Bronchial epithelial cell (primary cell): ENCODE measurements at regions not wholly inside any gene's neighbourhood (a gene's known extent, or its start where the extent isn't known, plus 50 kb on each side); places are given as distances from the start of the nearest gene placed in this dataset.

Source experiments
- DNase-seq: peaks from one replicate; pipeline ENCODE4 v3.0.0-alpha.2; 2010; ENCODE audit warnings: low read depth
- FAIRE-seq: peaks from 2 replicates; lab custom pipeline; 2011; peaks lifted over from hg19 to GRCh38; lab: Jason Lieb, UNC
- H3K27me3 ChIP-seq: 2 replicates; pipeline ENCODE4 v1.5.1; 2011; ENCODE audit warnings: low read length; ENCODE audit not compliant: control insufficient read depth, insufficient read depth
- H3K36me3 ChIP-seq: 2 replicates; pipeline ENCODE4 v1.5.1; 2011; ENCODE audit warnings: low read length; ENCODE audit not compliant: control insufficient read depth, insufficient read depth
- H3K4me3 ChIP-seq: 2 replicates; pipeline ENCODE4 v1.5.1; 2011; ENCODE audit warnings: mild to moderate bottlenecking, low read depth, low read length, control low read depth
- CTCF ChIP-seq: IDR thresholded peaks from 2 replicates; pipeline ENCODE4 v1.5.1; 2011; ENCODE audit warnings: mild to moderate bottlenecking, moderate library complexity, low read length, control low read depth, inconsistent platforms; ENCODE audit not compliant: insufficient read depth, severe bottlenecking

GRCh38 chr2:239905884-239906654 is 119.1 kb downstream of the NDUFA10 start:
- no peaks in the 10 kb centered on the region for H3K27me3 ChIP-seq
- no peak for TF ChIP-seq CTCF
- H3K36me3 ChIP-seq, result no peaks in the 10 kb centered on the region
- no peak for FAIRE-seq
- DNase-seq, result no peak
- H3K4me3 ChIP-seq, result no peak overlapping the region

DNA sequence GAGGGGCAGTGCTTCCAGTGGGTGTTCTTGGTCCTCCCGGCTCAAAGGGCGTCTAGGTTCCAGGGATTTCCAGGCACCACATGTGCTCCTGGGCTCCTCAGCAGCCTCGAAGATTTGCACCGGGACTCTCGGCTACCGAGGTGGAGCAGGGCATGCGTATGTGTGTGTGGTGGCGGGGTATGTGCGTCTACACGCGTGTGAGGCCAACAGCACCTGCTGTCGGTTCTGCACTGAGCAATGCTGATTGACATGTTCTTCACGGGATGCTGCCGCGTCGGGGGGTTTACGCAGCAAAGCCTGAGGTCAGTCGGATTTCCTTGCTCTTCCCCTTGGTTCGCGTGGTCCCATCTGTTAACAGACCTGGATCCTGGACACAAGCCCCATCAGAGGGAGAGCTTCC is 119.8 kb downstream of the NDUFA10 start:
- no peak overlapping the region for H3K4me3 ChIP-seq
- DNase-seq, result no peak
- no peak for TF ChIP-seq CTCF
- no peak for FAIRE-seq
- H3K36me3 ChIP-seq, result no peaks in the 10 kb centered on the region
- no peaks in the 10 kb centered on the region for H3K27me3 ChIP-seq

GRCh38 chr2:239904496-239904895 is 120.6 kb downstream of the NDUFA10 start:
- DNase-seq, result no peak
- no peak for TF ChIP-seq CTCF
- no peak for FAIRE-seq
- Histone ChIP-seq H3K36me3 (no peaks in the 10 kb centered on the region), H3K4me3 (no peak overlapping the region), H3K27me3 (no peaks in the 10 kb centered on the region)

DNA sequence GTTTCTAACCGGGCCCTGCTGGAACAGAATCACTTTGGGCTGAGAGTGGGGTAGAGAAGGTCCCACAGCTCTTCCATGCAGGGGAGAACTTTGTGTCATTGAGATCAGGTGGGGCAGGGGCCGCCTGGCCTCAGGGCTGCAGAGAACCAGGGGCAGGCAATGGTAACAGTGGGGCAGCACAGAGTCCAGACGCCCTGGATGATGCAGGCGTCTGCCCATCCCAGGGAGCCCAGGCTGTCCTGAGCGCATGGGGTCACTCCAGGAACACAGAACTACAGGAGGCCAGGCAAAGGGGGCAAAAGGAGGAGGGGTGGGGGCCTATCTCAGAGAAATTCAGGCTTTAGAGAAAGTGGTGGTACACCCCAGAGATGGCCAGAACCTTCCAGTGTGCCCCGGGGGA is 121.3 kb downstream of the NDUFA10 start:
- TF ChIP-seq CTCF, result no peak

DNA sequence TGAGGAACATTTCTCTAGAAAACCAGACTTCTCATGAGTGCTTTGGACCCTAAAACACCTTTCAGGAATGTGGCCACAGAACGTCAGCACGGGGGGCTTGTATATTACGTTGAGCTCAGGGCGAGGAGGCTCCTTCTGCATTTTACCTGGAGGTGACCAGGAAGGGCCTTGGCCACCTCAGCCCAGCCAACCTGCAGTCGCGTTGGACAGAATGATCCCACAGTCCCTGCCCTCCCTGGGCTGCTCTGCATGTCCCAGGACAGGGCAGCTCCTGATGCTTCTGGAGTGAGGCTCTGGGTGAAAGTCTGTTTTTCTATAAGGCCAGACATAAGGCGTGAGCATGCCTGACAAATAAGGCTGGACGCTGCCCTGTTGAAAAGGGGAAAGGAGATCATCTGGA is 121.9 kb downstream of the NDUFA10 start:
- no peak for TF ChIP-seq CTCF
- FAIRE-seq (no peak), DNase-seq (no peak)
- H3K36me3 ChIP-seq, result no peaks in the 10 kb centered on the region
- H3K4me3 ChIP-seq, result no peak overlapping the region
- no peaks in the 10 kb centered on the region for H3K27me3 ChIP-seq

More for the DNA sequence above, 121.3 kb downstream of the NDUFA10 start:
- FAIRE-seq, result no peak
- Histone ChIP-seq H3K36me3 (no peaks in the 10 kb centered on the region), H3K4me3 (no peak overlapping the region), H3K27me3 (no peaks in the 10 kb centered on the region)
- DNase-seq, result no peak
